ENCODE measurements at regions not wholly inside any gene's neighbourhood (a gene's known extent, or its start where the extent isn't known, plus 50 kb on each side); places are given as distances from the start of the nearest gene placed in this dataset.
"Not testable (repeated sequence)": the region's sequence is repeated elsewhere in the genome, so short reads cannot be mapped to it uniquely, and the experiment has no call there.

- Histone ChIP-seq H3K9me3 (no peaks in the 10 kb centered on the region), H3K4me1 (no peaks in the 10 kb centered on the region), H3K36me3 (no peaks in the 10 kb centered on the region), H3K27ac (no peak overlapping the region), H3K4me3 (no peak overlapping the region), H3K27me3 (no peaks in the 10 kb centered on the region)
- DNase-seq (no peak), ATAC-seq (no peak)
- no peak for TF ChIP-seq CTCF (IDR thresholded peaks at IDR 0.05 in 4 of 5, conservative IDR thresholded peaks at IDR 0.05 in 1 of 5)
- TF ChIP-seq POLR2A (IDR thresholded peaks at IDR 0.05), result no peak
- intact Hi-C loops (cut with DNase I; ENCODE audit: low total_unique reads) (no loop called here), in situ Hi-C loops (cut with MboI; ENCODE audit: low sequenced_read_pairs in 4 of 4) (no loop called here)
Measured at GRCh38 chr22:33166206-33166605, 108.0 kb upstream of the SYN3 start.

GRCh38 chr22:33163815-33164214 is 105.6 kb upstream of the SYN3 start:
- H3K4me3 ChIP-seq, result no peak overlapping the region
- no peaks in the 10 kb centered on the region for H3K36me3 ChIP-seq
- no peak overlapping the region for H3K27ac ChIP-seq
- intact Hi-C loops (cut with DNase I; ENCODE audit: low total_unique reads) (no loop called here), in situ Hi-C loops (cut with MboI; ENCODE audit: low sequenced_read_pairs in 4 of 4) (no loop called here)
- H3K27me3 ChIP-seq, result no peaks in the 10 kb centered on the region
- H3K9me3 ChIP-seq, result no peaks in the 10 kb centered on the region
- ATAC-seq (no peak), DNase-seq (no peak)
- TF ChIP-seq POLR2A (IDR thresholded peaks at IDR 0.05), result no peak
- TF ChIP-seq CTCF (IDR thresholded peaks at IDR 0.05 in 4 of 5, conservative IDR thresholded peaks at IDR 0.05 in 1 of 5), result no peak
- no peaks in the 10 kb centered on the region for H3K4me1 ChIP-seq

- Histone ChIP-seq H3K36me3 (no peaks in the 10 kb centered on the region), H3K4me3 (no peak overlapping the region), H3K27ac (no peak overlapping the region), H3K9me3 (no peaks in the 10 kb centered on the region), H3K27me3 (no peaks in the 10 kb centered on the region), H3K4me1 (no peaks in the 10 kb centered on the region)
- TF ChIP-seq CTCF (IDR thresholded peaks at IDR 0.05 in 4 of 5, conservative IDR thresholded peaks at IDR 0.05 in 1 of 5) (no peak), POLR2A (IDR thresholded peaks at IDR 0.05) (no peak)
- in situ Hi-C loops (cut with MboI; ENCODE audit: low sequenced_read_pairs in 4 of 4), result no loop called here
- DNase-seq (no peak), ATAC-seq (no peak)
- intact Hi-C loops (cut with DNase I; ENCODE audit: low total_unique reads), result no loop called here
Measured at GRCh38 chr22:33162196-33162595, 104.0 kb upstream of the SYN3 start.

- Histone ChIP-seq H3K27ac (no peak overlapping the region), H3K9me3 (no peaks in the 10 kb centered on the region), H3K4me1 (no peaks in the 10 kb centered on the region), H3K4me3 (no peak overlapping the region), H3K36me3 (no peaks in the 10 kb centered on the region), H3K27me3 (no peaks in the 10 kb centered on the region)
- intact Hi-C loops (cut with DNase I; ENCODE audit: low total_unique reads), result no loop called here
- no peak for DNase-seq
- TF ChIP-seq POLR2A (IDR thresholded peaks at IDR 0.05) (no peak), CTCF (IDR thresholded peaks at IDR 0.05 in 4 of 5, conservative IDR thresholded peaks at IDR 0.05 in 1 of 5) (no peak)
- in situ Hi-C loops (cut with MboI; ENCODE audit: low sequenced_read_pairs in 4 of 4), result no loop called here
- ATAC-seq, result no peak
Measured at GRCh38 chr22:33160525-33160924, 102.3 kb upstream of the SYN3 start.

GRCh38 chr22:33154967-33155366 is 96.8 kb upstream of the SYN3 start:
- H3K27me3 ChIP-seq; in situ Hi-C loops (cut with MboI; ENCODE audit: low sequenced_read_pairs in 4 of 4); H3K4me1 ChIP-seq; H3K36me3 ChIP-seq; H3K9me3 ChIP-seq; intact Hi-C loops (cut with DNase I; ENCODE audit: low total_unique reads); H3K27ac ChIP-seq; H3K4me3 ChIP-seq; ATAC-seq; DNase-seq: not testable (repeated sequence)

All from gastrocnemius medialis (tissue), 4 donors.